ENCODE measurements at regions not wholly inside any gene's neighbourhood (a gene's known extent, or its start where the extent isn't known, plus 50 kb on each side); places are given as distances from the start of the nearest gene placed in this dataset.

GRCh38 chr1:60244906-60245305 is 171.3 kb upstream of the C1orf87 start:
- no peak overlapping the region for H3K4me3 ChIP-seq (ENCODE audit: low read depth, low read length)
- H3K4me1 ChIP-seq (ENCODE audit: control insufficient read depth, insufficient read depth, low read length): no peaks in the 10 kb centered on the region
- H3K27me3 ChIP-seq (ENCODE audit: control insufficient read depth, insufficient read depth, low read length): no peaks in the 10 kb centered on the region
- no peaks in the 10 kb centered on the region for H3K9me3 ChIP-seq (ENCODE audit: control insufficient read depth, insufficient read depth, low read length)
- no peak overlapping the region for H3K9ac ChIP-seq (ENCODE audit: low read depth, low read length)
- H3K36me3 ChIP-seq (ENCODE audit: control insufficient read depth, insufficient read depth, low read length): no peaks in the 10 kb centered on the region

DNA sequence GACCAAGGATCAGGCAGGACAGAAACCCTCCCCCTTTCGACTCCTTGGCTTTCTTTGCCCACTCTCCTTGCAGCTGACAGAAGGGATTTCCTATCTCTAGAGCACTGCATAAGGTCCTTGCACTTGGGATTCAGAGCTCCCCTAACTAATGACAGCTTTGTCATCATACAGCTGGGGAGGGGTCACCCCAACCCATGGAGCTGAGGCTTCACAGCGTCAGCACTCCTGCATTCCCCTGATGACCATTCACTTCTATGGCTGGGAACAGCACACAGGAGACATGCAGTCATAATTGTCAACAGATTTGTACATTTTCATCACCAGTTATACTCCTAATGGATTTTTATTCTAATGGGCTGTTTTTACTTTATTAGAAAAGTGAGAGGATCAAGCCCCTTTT is 161.7 kb upstream of the C1orf87 start:
- H3K36me3 ChIP-seq (ENCODE audit: control insufficient read depth, insufficient read depth, low read length): no peaks in the 10 kb centered on the region
- H3K9ac ChIP-seq (ENCODE audit: low read depth, low read length): no peak overlapping the region
- no peaks in the 10 kb centered on the region for H3K4me1 ChIP-seq (ENCODE audit: control insufficient read depth, insufficient read depth, low read length)
- H3K4me3 ChIP-seq (ENCODE audit: low read depth, low read length): no peak overlapping the region
- H3K27me3 ChIP-seq (ENCODE audit: control insufficient read depth, insufficient read depth, low read length): no peaks in the 10 kb centered on the region
- H3K9me3 ChIP-seq (ENCODE audit: control insufficient read depth, insufficient read depth, low read length): no peaks in the 10 kb centered on the region

DNA sequence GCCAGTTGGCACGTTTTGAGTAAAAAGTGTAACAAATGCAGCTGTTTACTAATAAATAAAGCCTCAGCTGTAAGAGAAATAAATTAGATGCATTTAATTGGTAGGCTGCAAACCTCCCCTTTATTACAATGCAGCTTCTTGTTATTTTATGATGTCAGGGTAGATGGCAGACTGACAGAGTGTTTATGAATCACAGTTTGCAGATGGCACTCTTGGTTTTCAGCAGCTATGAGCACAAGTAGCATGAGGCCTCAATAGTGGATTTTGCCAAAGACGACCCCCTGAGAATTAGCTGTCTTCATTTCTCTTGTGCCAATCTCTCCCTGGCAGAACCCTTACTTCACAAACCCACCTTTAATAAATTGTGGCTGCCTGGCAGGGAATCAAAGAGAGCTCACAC is 161.2 kb upstream of the C1orf87 start:
- Histone ChIP-seq H3K4me1 (ENCODE audit: control insufficient read depth, insufficient read depth, low read length) (no peaks in the 10 kb centered on the region), H3K9ac (ENCODE audit: low read depth, low read length) (no peak overlapping the region), H3K27me3 (ENCODE audit: control insufficient read depth, insufficient read depth, low read length) (no peaks in the 10 kb centered on the region), H3K9me3 (ENCODE audit: control insufficient read depth, insufficient read depth, low read length) (no peaks in the 10 kb centered on the region), H3K36me3 (ENCODE audit: control insufficient read depth, insufficient read depth, low read length) (no peaks in the 10 kb centered on the region), H3K4me3 (ENCODE audit: low read depth, low read length) (no peak overlapping the region)

DNA sequence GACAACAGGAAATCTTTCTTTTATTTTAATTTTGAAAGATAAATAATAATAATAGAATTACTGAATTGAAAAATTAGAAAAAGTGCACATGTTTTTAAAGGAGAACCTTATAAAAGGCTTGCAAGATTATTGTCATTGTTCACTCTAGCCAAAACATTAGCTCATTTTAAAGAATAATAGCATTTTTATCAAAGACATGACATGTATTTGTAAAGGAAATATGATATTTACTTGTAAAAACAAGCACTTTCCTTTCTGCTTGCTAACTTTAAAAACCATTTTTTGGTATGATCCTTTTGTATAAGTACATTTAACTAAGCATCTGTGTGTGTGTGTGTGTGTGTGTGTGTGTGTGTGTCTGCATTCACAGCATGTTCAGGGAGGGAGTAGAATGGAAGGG is 156.3 kb upstream of the C1orf87 start:
- Histone ChIP-seq H3K4me1 (ENCODE audit: control insufficient read depth, insufficient read depth, low read length) (no peaks in the 10 kb centered on the region), H3K9me3 (ENCODE audit: control insufficient read depth, insufficient read depth, low read length) (no peaks in the 10 kb centered on the region), H3K4me3 (ENCODE audit: low read depth, low read length) (no peak overlapping the region), H3K9ac (ENCODE audit: low read depth, low read length) (no peak overlapping the region), H3K27me3 (ENCODE audit: control insufficient read depth, insufficient read depth, low read length) (no peaks in the 10 kb centered on the region), H3K36me3 (ENCODE audit: control insufficient read depth, insufficient read depth, low read length) (no peaks in the 10 kb centered on the region)

GRCh38 chr1:60228041-60228491 is 154.5 kb upstream of the C1orf87 start:
- Histone ChIP-seq H3K27me3 (ENCODE audit: control insufficient read depth, insufficient read depth, low read length) (no peaks in the 10 kb centered on the region), H3K4me3 (ENCODE audit: low read depth, low read length) (no peak overlapping the region), H3K4me1 (ENCODE audit: control insufficient read depth, insufficient read depth, low read length) (no peaks in the 10 kb centered on the region), H3K36me3 (ENCODE audit: control insufficient read depth, insufficient read depth, low read length) (no peaks in the 10 kb centered on the region), H3K9ac (ENCODE audit: low read depth, low read length) (no peak overlapping the region), H3K9me3 (ENCODE audit: control insufficient read depth, insufficient read depth, low read length) (no peaks in the 10 kb centered on the region)

GRCh38 chr1:60227601-60228000 is 154.0 kb upstream of the C1orf87 start:
- no peaks in the 10 kb centered on the region for H3K27me3 ChIP-seq (ENCODE audit: control insufficient read depth, insufficient read depth, low read length)
- H3K36me3 ChIP-seq (ENCODE audit: control insufficient read depth, insufficient read depth, low read length): no peaks in the 10 kb centered on the region
- H3K9ac ChIP-seq (ENCODE audit: low read depth, low read length): no peak overlapping the region
- no peaks in the 10 kb centered on the region for H3K9me3 ChIP-seq (ENCODE audit: control insufficient read depth, insufficient read depth, low read length)
- H3K4me3 ChIP-seq (ENCODE audit: low read depth, low read length): no peak overlapping the region
- H3K4me1 ChIP-seq (ENCODE audit: control insufficient read depth, insufficient read depth, low read length): no peaks in the 10 kb centered on the region

- no peaks in the 10 kb centered on the region for H3K27me3 ChIP-seq (ENCODE audit: control insufficient read depth, insufficient read depth, low read length)
- no peak overlapping the region for H3K9ac ChIP-seq (ENCODE audit: low read depth, low read length)
- H3K4me3 ChIP-seq (ENCODE audit: low read depth, low read length): no peak overlapping the region
- H3K4me1 ChIP-seq (ENCODE audit: control insufficient read depth, insufficient read depth, low read length): no peaks in the 10 kb centered on the region
- no peaks in the 10 kb centered on the region for H3K36me3 ChIP-seq (ENCODE audit: control insufficient read depth, insufficient read depth, low read length)
- H3K9me3 ChIP-seq (ENCODE audit: control insufficient read depth, insufficient read depth, low read length): no peaks in the 10 kb centered on the region
Observed at GRCh38 chr1:60225486-60225885, 151.9 kb upstream of the C1orf87 start.

DNA sequence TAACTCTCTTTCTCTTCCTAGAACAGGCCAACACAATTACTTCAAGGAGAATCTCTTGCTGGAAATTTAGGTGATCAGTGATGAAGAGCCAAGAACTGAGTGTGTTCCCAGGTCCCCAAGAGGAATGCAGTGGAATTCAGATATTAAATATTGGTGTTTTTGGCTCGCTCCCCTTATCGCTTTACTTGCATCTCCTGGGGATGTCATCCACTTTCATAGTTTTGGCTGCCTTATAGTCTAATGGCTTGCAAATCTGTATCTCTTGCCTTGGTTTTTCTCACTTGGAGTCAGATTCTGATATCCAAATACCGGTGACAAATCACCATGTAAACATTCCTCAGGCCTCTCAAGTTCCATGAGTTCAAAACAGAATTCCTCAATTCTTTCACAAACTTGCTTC is 151.0 kb upstream of the C1orf87 start:
- Histone ChIP-seq H3K4me1 (ENCODE audit: control insufficient read depth, insufficient read depth, low read length) (no peaks in the 10 kb centered on the region), H3K4me3 (ENCODE audit: low read depth, low read length) (no peak overlapping the region), H3K9ac (ENCODE audit: low read depth, low read length) (no peak overlapping the region), H3K9me3 (ENCODE audit: control insufficient read depth, insufficient read depth, low read length) (no peaks in the 10 kb centered on the region), H3K27me3 (ENCODE audit: control insufficient read depth, insufficient read depth, low read length) (no peaks in the 10 kb centered on the region), H3K36me3 (ENCODE audit: control insufficient read depth, insufficient read depth, low read length) (no peaks in the 10 kb centered on the region)

DNA sequence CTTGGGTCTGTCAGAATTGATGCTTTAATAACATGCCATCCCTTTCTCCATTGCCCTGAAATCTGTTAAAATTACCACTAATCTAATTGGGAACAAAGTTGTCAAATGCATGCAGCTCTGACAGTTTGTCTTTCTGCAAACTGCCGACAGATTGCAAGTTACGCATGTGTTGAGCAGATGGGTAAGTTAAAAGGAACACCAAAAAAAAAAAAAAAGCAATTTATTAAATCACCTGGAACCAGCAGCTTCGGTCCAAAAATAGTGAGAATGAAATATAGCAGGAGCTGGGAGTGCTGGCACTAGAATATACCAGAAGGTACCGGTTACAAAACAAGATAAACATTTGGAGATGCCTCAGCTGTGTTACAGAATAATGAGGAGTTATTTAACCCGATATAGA is 149.6 kb upstream of the C1orf87 start:
- Histone ChIP-seq H3K9me3 (ENCODE audit: control insufficient read depth, insufficient read depth, low read length) (no peaks in the 10 kb centered on the region), H3K36me3 (ENCODE audit: control insufficient read depth, insufficient read depth, low read length) (no peaks in the 10 kb centered on the region), H3K27me3 (ENCODE audit: control insufficient read depth, insufficient read depth, low read length) (no peaks in the 10 kb centered on the region), H3K4me1 (ENCODE audit: control insufficient read depth, insufficient read depth, low read length) (no peaks in the 10 kb centered on the region), H3K4me3 (ENCODE audit: low read depth, low read length) (no peak overlapping the region), H3K9ac (ENCODE audit: low read depth, low read length) (no peak overlapping the region)

DNA sequence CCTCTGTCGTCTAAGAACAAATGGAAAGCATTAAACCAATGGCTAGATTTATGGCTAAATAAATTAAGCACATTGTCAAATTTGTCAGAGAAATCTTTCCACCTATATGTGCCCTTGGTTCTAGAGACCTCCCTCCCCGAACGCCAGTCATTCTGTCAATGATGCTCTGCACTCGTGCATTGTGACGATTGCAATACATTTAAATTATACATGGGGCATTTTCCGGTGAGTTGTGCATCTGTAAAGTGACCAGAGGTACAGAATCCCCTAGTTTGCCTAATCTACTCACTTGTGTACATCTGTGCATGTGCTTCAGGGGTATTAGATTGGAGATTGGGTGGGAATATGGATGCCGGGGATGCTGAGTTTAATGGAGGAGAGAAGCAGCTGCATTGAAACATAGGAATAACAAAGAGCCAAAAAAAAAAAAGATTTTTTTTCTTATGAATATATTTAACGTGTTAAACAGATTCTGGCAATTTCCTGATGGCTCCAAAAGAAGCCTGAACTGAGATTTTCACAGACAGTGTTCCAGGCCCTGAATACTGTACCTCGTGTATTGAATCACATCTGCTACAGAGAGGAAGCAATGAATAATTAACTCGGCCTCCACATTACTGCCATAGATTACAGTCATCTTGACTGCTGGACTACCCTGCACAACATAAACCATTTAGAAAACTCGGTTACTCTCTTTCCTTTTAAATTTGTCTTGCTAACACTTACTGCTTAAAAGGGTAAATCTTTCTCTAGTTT is 149.0 kb upstream of the C1orf87 start:
- Histone ChIP-seq H3K9me3 (ENCODE audit: control insufficient read depth, insufficient read depth, low read length) (no peaks in the 10 kb centered on the region), H3K9ac (ENCODE audit: low read depth, low read length) (no peak overlapping the region), H3K36me3 (ENCODE audit: control insufficient read depth, insufficient read depth, low read length) (no peaks in the 10 kb centered on the region), H3K27me3 (ENCODE audit: control insufficient read depth, insufficient read depth, low read length) (no peaks in the 10 kb centered on the region), H3K4me3 (ENCODE audit: low read depth, low read length) (no peak overlapping the region), H3K4me1 (ENCODE audit: control insufficient read depth, insufficient read depth, low read length) (no peaks in the 10 kb centered on the region)

DNA sequence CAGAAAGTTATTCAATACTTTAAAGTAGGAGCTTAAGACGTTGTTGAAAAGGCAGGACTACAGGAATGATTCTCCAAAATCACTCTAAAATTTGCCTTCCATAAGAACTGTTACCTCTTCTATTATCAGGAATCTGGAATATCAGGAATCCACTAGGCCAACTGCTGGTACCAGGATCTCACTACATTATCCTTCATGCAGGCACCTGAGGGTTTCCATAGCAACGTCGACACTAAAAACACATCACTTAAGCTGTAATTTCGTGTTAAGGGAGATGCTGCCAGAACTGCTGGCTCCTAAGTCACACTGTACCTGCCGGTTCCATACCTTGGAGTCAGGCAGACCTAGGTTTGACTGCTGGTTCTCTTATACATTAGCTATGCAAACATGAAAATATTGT is 139.7 kb upstream of the C1orf87 start:
- Histone ChIP-seq H3K27me3 (ENCODE audit: control insufficient read depth, insufficient read depth, low read length) (no peaks in the 10 kb centered on the region), H3K4me3 (ENCODE audit: low read depth, low read length) (no peak overlapping the region), H3K9me3 (ENCODE audit: control insufficient read depth, insufficient read depth, low read length) (no peaks in the 10 kb centered on the region), H3K36me3 (ENCODE audit: control insufficient read depth, insufficient read depth, low read length) (no peaks in the 10 kb centered on the region), H3K4me1 (ENCODE audit: control insufficient read depth, insufficient read depth, low read length) (no peaks in the 10 kb centered on the region), H3K9ac (ENCODE audit: low read depth, low read length) (no peak overlapping the region)

GRCh38 chr1:60196026-60196425 is 122.5 kb upstream of the C1orf87 start:
- no peaks in the 10 kb centered on the region for H3K4me1 ChIP-seq (ENCODE audit: control insufficient read depth, insufficient read depth, low read length)
- no peak overlapping the region for H3K4me3 ChIP-seq (ENCODE audit: low read depth, low read length)

More at GRCh38 chr1:60196026-60196425, 122.5 kb upstream of the C1orf87 start:
- no peak overlapping the region for H3K9ac ChIP-seq (ENCODE audit: low read depth, low read length)
- no peaks in the 10 kb centered on the region for H3K9me3 ChIP-seq (ENCODE audit: control insufficient read depth, insufficient read depth, low read length)
- H3K27me3 ChIP-seq (ENCODE audit: control insufficient read depth, insufficient read depth, low read length): no peaks in the 10 kb centered on the region
- no peaks in the 10 kb centered on the region for H3K36me3 ChIP-seq (ENCODE audit: control insufficient read depth, insufficient read depth, low read length)
